Stimulated activated CD8-positive, alpha-beta memory T cell treated with anti-CD3 and anti-CD28 coated beads, Interleukin-7, amount 100 ng/mL, for 24 hours (primary cell): ENCODE measurements at regions not wholly inside any gene's neighbourhood (a gene's known extent, or its start where the extent isn't known, plus 50 kb on each side); places are given as distances from the start of the nearest gene placed in this dataset.
A peak's percentile ranks its signal among the peaks of the same experiment; 100 is the strongest.
"Not testable (repeated sequence)": the region's sequence is repeated elsewhere in the genome, so short reads cannot be mapped to it uniquely, and the experiment has no call there.

Experiments
- DNase-seq: peaks from one replicate; pipeline ENCODE4 v3.0.0-alpha.2; 2020; ENCODE audit warnings: low read depth

DNA sequence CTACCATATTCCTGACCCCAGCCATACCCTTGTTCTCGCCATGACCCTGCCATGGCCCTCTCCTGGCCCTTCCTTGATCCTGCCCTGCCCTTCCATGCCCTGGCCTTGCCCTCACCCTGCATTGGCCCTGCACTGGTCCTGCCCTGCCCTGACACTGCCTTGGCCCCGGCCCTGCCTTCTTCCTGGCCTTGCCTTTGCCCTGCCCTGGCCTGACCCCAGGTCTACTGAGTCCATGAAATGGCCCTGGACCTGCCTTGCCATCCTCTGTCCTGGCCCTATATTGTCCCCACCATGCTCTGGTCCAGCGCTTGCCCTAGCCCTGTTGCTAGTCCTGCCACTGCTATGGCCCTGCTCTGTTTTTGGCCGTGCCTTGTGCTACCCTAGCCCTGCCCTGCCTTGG is 536.1 kb downstream of the FOXD4L6 start:
- not testable (repeated sequence) for DNase-seq

DNA sequence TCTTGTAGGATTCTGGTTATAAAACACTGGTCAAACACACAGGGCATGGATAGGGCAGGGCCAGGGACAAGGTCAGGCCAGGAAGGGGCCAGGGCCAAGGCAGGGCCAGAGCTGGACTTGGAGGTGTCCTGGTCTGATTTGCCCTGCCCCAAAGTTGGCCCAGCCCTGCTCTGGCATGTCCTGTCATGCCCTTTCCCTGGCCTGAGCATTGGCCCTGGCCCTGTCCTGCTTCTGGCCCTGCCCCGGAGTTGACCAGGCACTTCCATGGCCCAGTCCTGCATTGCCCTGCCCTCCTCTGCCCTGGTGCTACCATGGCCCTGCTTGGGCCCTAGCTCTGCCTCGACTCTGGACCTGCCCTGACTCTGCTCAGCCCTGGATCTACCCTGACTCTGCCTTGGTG is 536.6 kb downstream of the FOXD4L6 start:
- DNase-seq = not testable (repeated sequence)

DNA sequence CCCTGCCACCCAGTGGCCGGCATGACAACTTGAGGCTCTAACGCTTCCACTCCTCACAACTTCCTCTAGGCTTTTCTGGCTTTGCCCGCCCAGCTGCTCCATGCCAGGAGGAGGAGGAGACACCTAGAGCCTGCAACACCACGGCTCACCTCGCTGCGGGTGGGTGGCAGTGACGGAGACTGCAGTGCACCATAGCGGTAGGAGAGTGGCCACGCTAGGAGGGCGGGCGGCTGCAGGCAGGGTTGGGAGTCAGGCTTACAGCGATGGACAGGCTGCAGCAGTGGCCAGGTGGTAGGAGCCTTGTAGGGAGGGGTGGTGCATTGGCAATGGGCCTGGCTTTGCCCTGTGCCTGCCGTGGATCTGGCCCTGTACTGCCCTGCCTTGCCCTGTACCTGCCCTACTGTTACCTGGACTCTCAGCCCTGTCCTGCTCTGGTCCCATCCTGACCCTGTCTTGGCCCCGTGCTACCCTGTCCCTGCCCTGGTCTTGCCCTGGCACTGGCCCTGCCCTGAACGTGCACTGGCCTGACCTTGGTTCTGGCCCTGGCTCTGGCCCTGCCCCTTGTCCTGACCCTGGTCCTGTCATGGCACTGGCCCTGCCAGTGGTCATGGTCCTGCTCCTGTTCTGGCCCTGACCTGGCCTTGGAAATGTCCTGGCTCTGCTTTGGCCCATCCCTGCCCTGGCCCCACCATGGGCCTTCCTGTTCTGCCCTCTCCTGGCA is 540.8 kb downstream of the FOXD4L6 start:
- not testable (repeated sequence) for DNase-seq

GRCh38 chr9:40584039-40584438 is 544.4 kb downstream of the FOXD4L6 start:
- peak; percentile 0 for DNase-seq

- not testable (repeated sequence) for DNase-seq
These were observed 545.3 kb downstream of the FOXD4L6 start for GRCh38 chr9:40583230-40583629.

- DNase-seq = not testable (repeated sequence)
These were observed 549.6 kb downstream of the FOXD4L6 start for GRCh38 chr9:40578908-40579307.
